Ovary (tissue), 3 donors: ENCODE measurements at regions not wholly inside any gene's neighbourhood (a gene's known extent, or its start where the extent isn't known, plus 50 kb on each side); places are given as distances from the start of the nearest gene placed in this dataset.

Source experiments
- CTCF ChIP-seq, 3 donors: fragments of 450-650 bp in 2 of 3; fragments of 200-600 bp in 1 of 3; IDR thresholded peaks; one replicate each; pipeline versions ENCODE4 v1.5.1 to v1.8.0; 2016 to 2022; ENCODE audit warnings: antibody characterized with exemption in 3 of 3, mild to moderate bottlenecking in 1 of 3
- EP300 ChIP-seq: sonication (generic); formaldehyde crosslinking; IDR thresholded peaks from one replicate; pipeline ENCODE4 v1.6.1; 2017; ENCODE audit warnings: antibody characterized with exemption
- POLR2A ChIP-seq: fragments of 450-650 bp; IDR thresholded peaks from one replicate; pipeline ENCODE4 v1.6.1; 2017; ENCODE audit warnings: antibody characterized with exemption, mild to moderate bottlenecking, moderate library complexity
- donor health status: DM: no; HTN: no; CAD: no.

- TF ChIP-seq CTCF (IDR thresholded peaks at IDR 0.05) (no peak), POLR2A (no peak), EP300 (no peak)
Measured at GRCh38 chr5:105816961-105817360, 1853.8 kb downstream of the EFNA5 start.
